Panc1 (cell line): ENCODE measurements at regions not wholly inside any gene's neighbourhood (a gene's known extent, or its start where the extent isn't known, plus 50 kb on each side); places are given as distances from the start of the nearest gene placed in this dataset.

Experiments
- ATAC-seq: fragments of 200-7000 bp; cut with Tn5 transposase; 2 replicates; pipeline ENCODE4 v1.9.1; 2020; ENCODE audit warnings: mild to moderate bottlenecking, moderate library complexity
- BruUV-seq: library from RNA; stranded (reverse); fragments of 400-500 nt; replicated peaks from 2 replicates; lab custom pipeline; 2021; lab: Mats Ljungman, UMichigan
- CTCF ChIA-PET: fragments of 300-600 bp; sonication (Branson Sonifier 250); formaldehyde crosslinking; loops from one replicate; lab custom pipeline; 2022; ENCODE audit warnings: antibody characterized with exemption; lab: Charles Lee
- POLR2A ChIA-PET: fragments of 300-600 bp; sonication (Branson Sonifier 250); formaldehyde crosslinking; loops from one replicate; lab custom pipeline; 2022; ENCODE audit warnings: antibody characterized with exemption; lab: Charles Lee
- DNase-seq: peaks from one replicate; pipeline ENCODE4 v3.0.0-alpha.2; 2010; ENCODE audit warnings: low read depth, low spot score
- H3K27ac ChIP-seq: 2 replicates; pipeline ENCODE4 v1.5.1; 2011; ENCODE audit warnings: mild to moderate bottlenecking, low read length, inconsistent platforms
- H3K27me3 ChIP-seq: fragments of 200-500 bp; sonication (Bioruptor generic); 2 replicates; pipeline ENCODE4 v1.6.0; 2014; ENCODE audit warnings: low read length, inconsistent platforms; ENCODE audit not compliant: control insufficient read depth, insufficient read depth
- H3K36me3 ChIP-seq: fragments of 200-500 bp; sonication (Bioruptor generic); 2 replicates; pipeline ENCODE4 v1.5.1; 2014; ENCODE audit warnings: inconsistent platforms, mild to moderate bottlenecking, low read length, moderate library complexity; ENCODE audit not compliant: control insufficient read depth, insufficient read depth
- H3K4me1 ChIP-seq: 2 replicates; pipeline ENCODE4 v1.5.1; 2011; ENCODE audit warnings: inconsistent platforms, mild to moderate bottlenecking, low read length, moderate library complexity; ENCODE audit not compliant: control insufficient read depth, insufficient read depth
- H3K4me3 ChIP-seq, 2 experiments: 2 replicates each; pipeline ENCODE4 v1.5.1; 2011 to 2012; ENCODE audit warnings: low read depth in 2 of 2, low read length in 2 of 2, mild to moderate bottlenecking in 2 of 2, inconsistent platforms in 1 of 2, moderate library complexity in 1 of 2
- H3K9me3 ChIP-seq: fragments of 200-500 bp; sonication (Bioruptor generic); 2 replicates; pipeline ENCODE4 v1.5.1; 2014; ENCODE audit warnings: low read depth, mild to moderate bottlenecking, inconsistent platforms, low read length, moderate library complexity; ENCODE audit not compliant: control insufficient read depth, insufficient read depth
- CTCF ChIP-seq: fragments of 450-650 bp; IDR thresholded peaks from 2 replicates; pipeline ENCODE4 v1.5.1; 2017; ENCODE audit warnings: mild to moderate bottlenecking
- POLR2AphosphoS5 ChIP-seq: IDR thresholded peaks from 2 replicates; pipeline ENCODE4 v1.6.1; 2012; ENCODE audit warnings: mild to moderate bottlenecking, low read depth, low read length, moderate library complexity
- REST ChIP-seq, 2 experiments: IDR thresholded peaks; 2 replicates each; pipeline ENCODE4 v1.6.1; 2011 to 2012; ENCODE audit warnings: low read depth in 2 of 2, control low read depth in 1 of 2, low read length in 1 of 2, mild to moderate bottlenecking in 1 of 2, moderate library complexity in 1 of 2; ENCODE audit not compliant: insufficient read depth in 1 of 2
- SIN3A ChIP-seq: IDR thresholded peaks from 2 replicates; pipeline ENCODE4 v1.6.1; 2012; ENCODE audit warnings: low read depth, mild to moderate bottlenecking, low read length, moderate library complexity, borderline replicate concordance; ENCODE audit not compliant: insufficient read depth
- TCF7L2 ChIP-seq: IDR thresholded peaks from 2 replicates; pipeline ENCODE4 v1.6.1; 2011; ENCODE audit warnings: mild to moderate bottlenecking, low read depth, low read length, inconsistent platforms
- in situ Hi-C: cut with HindIII; loops from 2 replicates; pipeline ENCODE4 v1.10.0; 2016; ENCODE audit warnings: low sequenced_read_pairs, low pct_unique_long_range_greater_than_20kb
- intact Hi-C: fragments of 100-400 bp; cut with micrococcal nuclease; formaldehyde crosslinking; loops from one replicate; pipeline ENCODE4 v1.10.0; 2022; ENCODE audit not compliant: unreplicated experiment

GRCh38 chr11:23851216-23851615 lies 645.6 kb upstream of the LUZP2 start:
- H3K9me3 ChIP-seq, result no peaks in the 10 kb centered on the region
- intact Hi-C loops, result no loop called here
- no peaks in the 10 kb centered on the region for H3K4me1 ChIP-seq
- CTCF ChIA-PET, result no interaction called here
- no peak for DNase-seq
- no peak overlapping the region for H3K4me3 ChIP-seq
- no TSS peak for BruUV-seq
- H3K27ac ChIP-seq, result no peak overlapping the region
- H3K27me3 ChIP-seq, result no peaks in the 10 kb centered on the region
- POLR2A ChIA-PET, result no interaction called here
- in situ Hi-C loops, result no loop called here
- TF ChIP-seq SIN3A (no peak), CTCF (no peak), REST (IDR thresholded peaks at IDR 0.05; ENCODE audit: insufficient read depth in 1 of 2, low read depth in 2 of 2, low read length in 1 of 2) (no peak), POLR2AphosphoS5 (no peak), TCF7L2 (no peak)
- no peak for ATAC-seq
- H3K36me3 ChIP-seq, result no peaks in the 10 kb centered on the region

GRCh38 chr11:23856654-23857053 lies 640.2 kb upstream of the LUZP2 start:
- intact Hi-C loops, result no loop called here
- TF ChIP-seq SIN3A, result no peak
- no TSS peak for BruUV-seq
- POLR2A ChIA-PET, result no interaction called here
- Histone ChIP-seq H3K27ac (no peak overlapping the region), H3K4me3 (no peak overlapping the region), H3K9me3 (no peaks in the 10 kb centered on the region), H3K27me3 (no peaks in the 10 kb centered on the region), H3K4me1 (no peaks in the 10 kb centered on the region), H3K36me3 (no peaks in the 10 kb centered on the region)
- no peak for DNase-seq
- CTCF ChIA-PET, result no interaction called here
- in situ Hi-C loops, result no loop called here
- no peak for ATAC-seq

- H3K4me3 ChIP-seq, result no peak overlapping the region
- no peak for ATAC-seq
- H3K27me3 ChIP-seq, result no peaks in the 10 kb centered on the region
- no peak for TF ChIP-seq REST (IDR thresholded peaks at IDR 0.05; ENCODE audit: insufficient read depth in 1 of 2, low read depth in 2 of 2, low read length in 1 of 2)
- TF ChIP-seq POLR2AphosphoS5, result no peak
- TF ChIP-seq SIN3A, result no peak
- TF ChIP-seq CTCF, result no peak
- no peak for TF ChIP-seq TCF7L2
- intact Hi-C loops, result no loop called here
- H3K27ac ChIP-seq, result no peak overlapping the region
- no peak for DNase-seq
- no TSS peak for BruUV-seq
- in situ Hi-C loops, result no loop called here
- POLR2A ChIA-PET, result no interaction called here
- H3K4me1 ChIP-seq, result no peaks in the 10 kb centered on the region
- CTCF ChIA-PET, result no interaction called here
- no peaks in the 10 kb centered on the region for H3K36me3 ChIP-seq
- H3K9me3 ChIP-seq, result no peaks in the 10 kb centered on the region
Observed at GRCh38 chr11:23859087-23859486, 637.8 kb upstream of the LUZP2 start.
